ENCODE measurements at regions not wholly inside any gene's neighbourhood (a gene's known extent, or its start where the extent isn't known, plus 50 kb on each side); places are given as distances from the start of the nearest gene placed in this dataset.
"Not testable (repeated sequence)": the region's sequence is repeated elsewhere in the genome, so short reads cannot be mapped to it uniquely, and the experiment has no call there.

DNA sequence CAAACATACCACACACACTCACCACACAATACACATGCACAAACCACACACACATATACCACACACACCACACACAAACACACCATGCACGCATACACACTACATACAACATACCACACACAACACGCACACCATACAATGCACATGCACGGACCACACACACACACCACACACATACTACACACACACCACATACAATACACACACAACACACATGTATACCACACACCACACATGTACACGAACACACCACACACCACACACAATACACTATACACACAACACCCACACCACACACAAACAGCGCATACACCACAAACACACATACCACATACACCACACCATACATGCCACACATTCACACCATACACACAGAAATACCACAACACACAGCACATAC lies 480.3 kb downstream of the DIRAS2 start:
- H3K9me3 ChIP-seq (ENCODE audit: control insufficient read depth in 3 of 3, low read length in 3 of 3), result no peaks in the 10 kb centered on the region
- H3K9ac ChIP-seq (ENCODE audit: low read depth in 1 of 3, low read length in 3 of 3), result no peak overlapping the region
- no peak overlapping the region for H3K4me3 ChIP-seq (ENCODE audit: low read length in 3 of 3)
- H3K27me3 ChIP-seq (ENCODE audit: control insufficient read depth in 3 of 3, insufficient read depth in 3 of 3, low read length in 3 of 3), result peaks cover 0 to 3% (median 2%) of the 10 kb centered on the region in 3 donors
- no peaks in the 10 kb centered on the region for H3K4me1 ChIP-seq (ENCODE audit: control insufficient read depth in 3 of 3, insufficient read depth in 3 of 3, low read length in 3 of 3)
- H3K27ac ChIP-seq (ENCODE audit: low read depth, low read length), result no peak overlapping the region
- no peaks in the 10 kb centered on the region for H3K36me3 ChIP-seq (ENCODE audit: control insufficient read depth in 3 of 3, insufficient read depth in 3 of 3, low read length in 3 of 3)

DNA sequence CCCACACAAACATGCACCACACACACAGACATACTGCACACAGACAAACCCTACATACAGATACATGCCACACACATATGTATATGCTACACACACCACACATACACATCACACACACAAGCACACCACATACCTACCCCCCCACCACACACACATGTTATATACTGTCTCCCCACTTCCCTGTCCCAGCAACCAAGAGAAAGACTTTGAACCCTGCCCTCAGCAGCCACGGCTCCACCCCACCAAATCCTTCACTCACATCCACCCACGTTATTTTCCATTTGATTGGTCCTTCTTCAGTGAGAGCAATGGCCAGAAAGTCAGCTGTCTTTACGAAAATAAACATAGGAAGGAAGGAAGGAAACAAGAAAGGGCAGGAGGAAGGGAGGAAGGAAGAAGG lies 479.8 kb downstream of the DIRAS2 start:
- no peak overlapping the region for H3K27ac ChIP-seq (ENCODE audit: low read depth, low read length)
- H3K27me3 ChIP-seq (ENCODE audit: control insufficient read depth in 3 of 3, insufficient read depth in 3 of 3, low read length in 3 of 3), result peaks cover 0 to 3% (median 2%) of the 10 kb centered on the region in 3 donors
- H3K4me3 ChIP-seq (ENCODE audit: low read length in 3 of 3), result no peak overlapping the region
- no peaks in the 10 kb centered on the region for H3K36me3 ChIP-seq (ENCODE audit: control insufficient read depth in 3 of 3, insufficient read depth in 3 of 3, low read length in 3 of 3)
- H3K4me1 ChIP-seq (ENCODE audit: control insufficient read depth in 3 of 3, insufficient read depth in 3 of 3, low read length in 3 of 3), result no peaks in the 10 kb centered on the region
- no peaks in the 10 kb centered on the region for H3K9me3 ChIP-seq (ENCODE audit: control insufficient read depth in 3 of 3, low read length in 3 of 3)
- no peak overlapping the region for H3K9ac ChIP-seq (ENCODE audit: low read depth in 1 of 3, low read length in 3 of 3)

- H3K9ac ChIP-seq (ENCODE audit: low read depth in 1 of 3, low read length in 3 of 3), result no peak overlapping the region
- H3K27ac ChIP-seq (ENCODE audit: low read depth, low read length), result no peak overlapping the region
- no peak overlapping the region for H3K4me3 ChIP-seq (ENCODE audit: low read length in 3 of 3)
- no peaks in the 10 kb centered on the region for H3K9me3 ChIP-seq (ENCODE audit: control insufficient read depth in 3 of 3, low read length in 3 of 3)
- H3K4me1 ChIP-seq (ENCODE audit: control insufficient read depth in 3 of 3, insufficient read depth in 3 of 3, low read length in 3 of 3), result no peaks in the 10 kb centered on the region
- no peaks in the 10 kb centered on the region for H3K36me3 ChIP-seq (ENCODE audit: control insufficient read depth in 3 of 3, insufficient read depth in 3 of 3, low read length in 3 of 3)
- no peaks in the 10 kb centered on the region for H3K27me3 ChIP-seq (ENCODE audit: control insufficient read depth in 3 of 3, insufficient read depth in 3 of 3, low read length in 3 of 3)
These were observed 477.3 kb downstream of the DIRAS2 start for GRCh38 chr9:90165281-90165680.

DNA sequence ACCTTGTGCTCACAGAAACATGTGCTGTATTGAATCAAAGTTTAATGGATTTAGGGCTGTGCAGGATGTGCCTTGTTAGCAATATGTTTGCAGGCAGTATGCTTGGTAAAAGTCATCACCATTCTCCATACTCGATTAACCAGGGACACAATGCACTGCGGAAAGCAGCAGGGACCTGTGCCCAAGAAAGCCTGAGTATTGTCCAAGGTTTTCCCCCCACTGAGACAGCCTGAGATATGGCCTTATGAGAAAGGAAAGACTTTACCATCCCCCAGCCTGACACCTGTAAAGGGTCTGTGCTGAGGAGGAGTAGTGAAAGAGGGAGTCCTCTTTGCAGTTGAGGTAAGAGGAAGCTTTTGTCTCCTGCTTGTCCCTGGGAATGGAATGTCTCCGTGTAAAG lies 476.2 kb downstream of the DIRAS2 start:
- H3K36me3 ChIP-seq (ENCODE audit: control insufficient read depth in 3 of 3, insufficient read depth in 3 of 3, low read length in 3 of 3); H3K9ac ChIP-seq (ENCODE audit: low read depth in 1 of 3, low read length in 3 of 3); H3K4me1 ChIP-seq (ENCODE audit: control insufficient read depth in 3 of 3, insufficient read depth in 3 of 3, low read length in 3 of 3); H3K4me3 ChIP-seq (ENCODE audit: low read length in 3 of 3); H3K27me3 ChIP-seq (ENCODE audit: control insufficient read depth in 3 of 3, insufficient read depth in 3 of 3, low read length in 3 of 3); H3K9me3 ChIP-seq (ENCODE audit: control insufficient read depth in 3 of 3, low read length in 3 of 3); H3K27ac ChIP-seq (ENCODE audit: low read depth, low read length): not testable (repeated sequence)

- Histone ChIP-seq H3K9ac (ENCODE audit: low read depth in 1 of 3, low read length in 3 of 3) (no peak overlapping the region), H3K27me3 (ENCODE audit: control insufficient read depth in 3 of 3, insufficient read depth in 3 of 3, low read length in 3 of 3) (no peaks in the 10 kb centered on the region), H3K9me3 (ENCODE audit: control insufficient read depth in 3 of 3, low read length in 3 of 3) (peaks cover 0 to 5% (median 0%) of the 10 kb centered on the region in 3 donors)
These were observed 474.7 kb downstream of the DIRAS2 start for GRCh38 chr9:90167914-90168313.

DNA sequence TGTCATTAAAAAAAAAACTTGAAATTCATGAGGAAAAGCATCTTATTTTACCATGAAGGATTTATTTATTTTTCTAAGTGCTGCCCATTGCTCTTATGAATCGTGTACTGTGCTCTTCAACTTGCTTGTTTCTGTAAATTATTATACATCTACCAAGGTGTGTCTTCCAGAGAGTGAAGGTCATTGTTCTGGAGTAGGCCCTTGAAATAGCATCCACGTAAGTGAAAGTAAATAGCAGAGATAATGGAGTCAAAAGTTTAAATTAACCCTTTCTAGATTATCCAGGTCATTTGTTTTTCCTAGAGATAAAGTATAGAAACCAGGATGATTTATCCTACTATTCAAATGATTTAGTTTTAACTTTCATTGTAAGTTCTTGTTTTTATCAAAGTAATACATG lies 473.1 kb downstream of the DIRAS2 start:
- no peaks in the 10 kb centered on the region for H3K27me3 ChIP-seq (ENCODE audit: control insufficient read depth in 3 of 3, insufficient read depth in 3 of 3, low read length in 3 of 3)
- H3K4me1 ChIP-seq (ENCODE audit: control insufficient read depth in 3 of 3, insufficient read depth in 3 of 3, low read length in 3 of 3), result no peaks in the 10 kb centered on the region
- no peak overlapping the region for H3K27ac ChIP-seq (ENCODE audit: low read depth, low read length)
- H3K9me3 ChIP-seq (ENCODE audit: control insufficient read depth in 3 of 3, low read length in 3 of 3), result peaks cover 0 to 5% (median 0%) of the 10 kb centered on the region in 3 donors
- no peak overlapping the region for H3K9ac ChIP-seq (ENCODE audit: low read depth in 1 of 3, low read length in 3 of 3)
- H3K36me3 ChIP-seq (ENCODE audit: control insufficient read depth in 3 of 3, insufficient read depth in 3 of 3, low read length in 3 of 3), result no peaks in the 10 kb centered on the region
- no peak overlapping the region for H3K4me3 ChIP-seq (ENCODE audit: low read length in 3 of 3)

More at GRCh38 chr9:90167914-90168313, 474.7 kb downstream of the DIRAS2 start:
- H3K27ac ChIP-seq (ENCODE audit: low read depth, low read length), result no peak overlapping the region
- H3K4me3 ChIP-seq (ENCODE audit: low read length in 3 of 3), result no peak overlapping the region
- no peaks in the 10 kb centered on the region for H3K36me3 ChIP-seq (ENCODE audit: control insufficient read depth in 3 of 3, insufficient read depth in 3 of 3, low read length in 3 of 3)
- no peaks in the 10 kb centered on the region for H3K4me1 ChIP-seq (ENCODE audit: control insufficient read depth in 3 of 3, insufficient read depth in 3 of 3, low read length in 3 of 3)

DNA sequence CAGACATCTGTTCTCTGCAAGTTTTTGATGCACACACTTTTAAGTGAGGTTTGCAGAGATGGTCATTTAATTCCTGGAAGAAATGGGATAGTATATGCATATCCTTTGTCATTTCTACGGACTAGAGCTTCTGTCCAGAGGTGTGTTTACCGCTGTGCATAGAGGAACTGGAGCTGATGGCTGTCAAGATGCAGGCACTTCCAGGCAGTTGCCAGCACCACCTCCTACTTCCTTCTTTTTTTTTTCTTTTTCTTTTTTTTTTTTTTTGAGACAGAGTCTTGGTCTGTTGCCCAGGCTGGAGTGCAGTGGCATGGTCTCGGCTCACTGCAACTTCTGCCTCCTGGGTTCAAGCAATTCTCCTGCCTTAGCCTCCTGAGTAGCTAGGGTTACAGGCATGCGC lies 468.7 kb downstream of the DIRAS2 start:
- not testable (repeated sequence) for H3K27me3 ChIP-seq (ENCODE audit: control insufficient read depth in 3 of 3, insufficient read depth in 3 of 3, low read length in 3 of 3); H3K27ac ChIP-seq (ENCODE audit: low read depth, low read length); H3K36me3 ChIP-seq (ENCODE audit: control insufficient read depth in 3 of 3, insufficient read depth in 3 of 3, low read length in 3 of 3); H3K9ac ChIP-seq (ENCODE audit: low read depth in 1 of 3, low read length in 3 of 3); H3K4me1 ChIP-seq (ENCODE audit: control insufficient read depth in 3 of 3, insufficient read depth in 3 of 3, low read length in 3 of 3); H3K9me3 ChIP-seq (ENCODE audit: control insufficient read depth in 3 of 3, low read length in 3 of 3); H3K4me3 ChIP-seq (ENCODE audit: low read length in 3 of 3)

GRCh38 chr9:90174346-90174745 lies 468.3 kb downstream of the DIRAS2 start:
- not testable (repeated sequence) for H3K27ac ChIP-seq (ENCODE audit: low read depth, low read length); H3K9ac ChIP-seq (ENCODE audit: low read depth in 1 of 3, low read length in 3 of 3); H3K27me3 ChIP-seq (ENCODE audit: control insufficient read depth in 3 of 3, insufficient read depth in 3 of 3, low read length in 3 of 3); H3K36me3 ChIP-seq (ENCODE audit: control insufficient read depth in 3 of 3, insufficient read depth in 3 of 3, low read length in 3 of 3); H3K4me1 ChIP-seq (ENCODE audit: control insufficient read depth in 3 of 3, insufficient read depth in 3 of 3, low read length in 3 of 3); H3K4me3 ChIP-seq (ENCODE audit: low read length in 3 of 3); H3K9me3 ChIP-seq (ENCODE audit: control insufficient read depth in 3 of 3, low read length in 3 of 3)

DNA sequence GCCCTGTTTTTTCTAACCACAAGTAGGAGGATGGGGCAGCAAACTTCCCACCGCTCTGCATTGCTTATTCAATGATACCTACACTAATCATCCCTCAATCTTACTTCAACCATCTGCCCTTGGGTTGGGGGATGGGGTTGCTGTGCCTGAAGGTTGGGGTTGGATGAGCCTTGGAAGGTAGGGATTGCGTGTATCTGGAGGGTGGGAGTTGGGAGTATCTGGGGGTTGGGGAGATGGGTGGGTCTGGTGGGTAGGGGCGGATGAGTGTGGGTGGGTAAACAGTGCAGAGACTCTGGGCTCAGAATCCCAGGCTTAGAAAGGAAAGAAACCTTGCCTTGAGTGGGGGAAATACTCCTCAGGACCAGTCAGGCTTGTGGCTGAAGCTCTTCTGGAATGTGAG lies 467.4 kb downstream of the DIRAS2 start:
- Histone ChIP-seq H3K27ac (ENCODE audit: low read depth, low read length) (no peak overlapping the region), H3K9ac (ENCODE audit: low read depth in 1 of 3, low read length in 3 of 3) (no peak overlapping the region), H3K9me3 (ENCODE audit: control insufficient read depth in 3 of 3, low read length in 3 of 3) (peaks cover 0 to 5% (median 0%) of the 10 kb centered on the region in 3 donors), H3K4me1 (ENCODE audit: control insufficient read depth in 3 of 3, insufficient read depth in 3 of 3, low read length in 3 of 3) (no peaks in the 10 kb centered on the region), H3K27me3 (ENCODE audit: control insufficient read depth in 3 of 3, insufficient read depth in 3 of 3, low read length in 3 of 3) (no peaks in the 10 kb centered on the region), H3K36me3 (ENCODE audit: control insufficient read depth in 3 of 3, insufficient read depth in 3 of 3, low read length in 3 of 3) (no peaks in the 10 kb centered on the region), H3K4me3 (ENCODE audit: low read length in 3 of 3) (no peak overlapping the region)

DNA sequence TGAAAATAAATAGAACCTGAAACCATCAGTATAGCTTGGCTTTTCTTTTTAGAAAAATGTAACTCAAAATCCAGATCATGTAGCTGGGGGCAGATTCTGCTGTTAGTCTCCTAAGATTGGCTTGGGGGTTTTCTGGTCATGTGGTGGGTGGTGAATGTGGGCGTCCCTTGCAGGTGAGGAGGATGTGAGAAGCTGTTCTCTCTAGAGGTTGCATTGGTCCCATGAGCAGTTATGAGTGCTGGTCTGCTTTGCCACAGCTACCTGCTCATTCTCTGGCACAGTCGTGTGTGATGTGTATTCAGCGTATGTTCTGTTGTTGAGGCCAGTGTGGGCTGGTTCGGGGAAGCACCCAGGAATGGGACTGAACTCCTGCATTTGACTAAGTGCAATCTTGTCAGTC lies 466.8 kb downstream of the DIRAS2 start:
- Histone ChIP-seq H3K27ac (ENCODE audit: low read depth, low read length) (no peak overlapping the region), H3K27me3 (ENCODE audit: control insufficient read depth in 3 of 3, insufficient read depth in 3 of 3, low read length in 3 of 3) (no peaks in the 10 kb centered on the region), H3K36me3 (ENCODE audit: control insufficient read depth in 3 of 3, insufficient read depth in 3 of 3, low read length in 3 of 3) (no peaks in the 10 kb centered on the region), H3K9me3 (ENCODE audit: control insufficient read depth in 3 of 3, low read length in 3 of 3) (peaks cover 0 to 3% (median 0%) of the 10 kb centered on the region in 3 donors), H3K9ac (ENCODE audit: low read depth in 1 of 3, low read length in 3 of 3) (no peak overlapping the region), H3K4me1 (ENCODE audit: control insufficient read depth in 3 of 3, insufficient read depth in 3 of 3, low read length in 3 of 3) (no peaks in the 10 kb centered on the region), H3K4me3 (ENCODE audit: low read length in 3 of 3) (no peak overlapping the region)

GRCh38 chr9:90176901-90177300 lies 465.7 kb downstream of the DIRAS2 start:
- Histone ChIP-seq H3K9me3 (ENCODE audit: control insufficient read depth in 3 of 3, low read length in 3 of 3) (no peaks in the 10 kb centered on the region), H3K36me3 (ENCODE audit: control insufficient read depth in 3 of 3, insufficient read depth in 3 of 3, low read length in 3 of 3) (no peaks in the 10 kb centered on the region), H3K4me3 (ENCODE audit: low read length in 3 of 3) (no peak overlapping the region), H3K9ac (ENCODE audit: low read depth in 1 of 3, low read length in 3 of 3) (no peak overlapping the region), H3K27ac (ENCODE audit: low read depth, low read length) (no peak overlapping the region), H3K27me3 (ENCODE audit: control insufficient read depth in 3 of 3, insufficient read depth in 3 of 3, low read length in 3 of 3) (no peaks in the 10 kb centered on the region), H3K4me1 (ENCODE audit: control insufficient read depth in 3 of 3, insufficient read depth in 3 of 3, low read length in 3 of 3) (no peaks in the 10 kb centered on the region)

All from skeletal muscle tissue (tissue), 3 donors.